ENCODE measurements at regions not wholly inside any gene's neighbourhood (a gene's known extent, or its start where the extent isn't known, plus 50 kb on each side); places are given as distances from the start of the nearest gene placed in this dataset.
A peak's percentile ranks its signal among the peaks of the same experiment; 100 is the strongest.

DNA sequence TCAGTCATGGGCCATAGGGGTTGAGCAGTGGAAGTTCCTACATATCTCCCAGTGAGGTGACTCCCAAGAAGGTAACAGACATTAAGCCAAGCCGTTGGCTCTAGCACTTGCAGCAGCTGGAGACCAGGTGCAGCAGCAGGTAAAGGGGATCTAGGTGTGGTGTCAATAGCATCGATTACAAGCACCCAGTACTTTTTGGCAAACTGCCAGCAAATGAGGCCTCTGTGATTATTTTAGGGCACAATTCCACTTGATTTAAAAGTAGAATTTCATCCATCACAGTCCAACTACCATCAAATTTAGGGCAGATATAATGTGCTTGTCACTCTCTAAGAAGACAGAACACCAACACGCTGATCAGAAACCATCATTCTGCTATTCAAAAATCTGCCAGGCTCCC is 224.1 kb upstream of the EGLN3 start:
- in situ Hi-C loops (cut with MboI) (loop anchor here (25.0 kb wide), 1 partner anchor 1488 kb away; no protein-coding TSS in a partner anchor), intact Hi-C loops (cut with micrococcal nuclease) (no loop called here)
- H3K27me3 ChIP-seq (ENCODE audit: control insufficient read depth in 2 of 2, insufficient read depth in 2 of 2, low read length in 2 of 2): peaks cover 0 to 4% of the 10 kb centered on the region in 2 experiments; a peak in 1 of 5 replicates
- no peak overlapping the region for H2AFZ ChIP-seq (ENCODE audit: low read depth, low read length)
- FAIRE-seq: no peak
- H3K4me3 ChIP-seq: no peak overlapping the region
- no peak for DNase-seq (ENCODE audit: extremely low read depth in 1 of 4, low spot score in 3 of 4)
- no peaks in the 10 kb centered on the region for H4K20me1 ChIP-seq (replicated peaks; ENCODE audit: control insufficient read depth, insufficient read depth, low read length)
- BruUV-seq (replicated peaks): no TSS peak
- no peaks in the 10 kb centered on the region for H3K4me1 ChIP-seq (replicated peaks in 1 of 2; ENCODE audit: control insufficient read depth in 2 of 2, insufficient read depth in 2 of 2, low read length in 2 of 2)
- H3K79me2 ChIP-seq (ENCODE audit: control insufficient read depth, insufficient read depth, low read length): no peaks in the 10 kb centered on the region
- H3K9me3 ChIP-seq (replicated peaks; ENCODE audit: control insufficient read depth, insufficient read depth, low read depth, low read length): no peaks in the 10 kb centered on the region
- ATAC-seq: no peak
- H3K4me2 ChIP-seq (ENCODE audit: insufficient read depth, low read length): no peak overlapping the region
- ChIA-PET POLR2A (no interaction called here), CTCF (ENCODE audit: low intra/inter-chr PET ratio) (no interaction called here)
- no peaks in the 10 kb centered on the region for H3K36me3 ChIP-seq (ENCODE audit: control insufficient read depth, insufficient read depth, low read length)
- H3K9ac ChIP-seq (ENCODE audit: insufficient read depth in 1 of 2, low read depth in 2 of 2, low read length in 2 of 2): no peak overlapping the region
- H3K27ac ChIP-seq (ENCODE audit: extremely low read depth, low read depth, low read length): no peak overlapping the region
- H3K9me1 ChIP-seq (ENCODE audit: control insufficient read depth, insufficient read depth, low read length): no peaks in the 10 kb centered on the region
- TF ChIP-seq TCF7L2 (IDR thresholded peaks at IDR 0.05; ENCODE audit: low read depth, low read length) (no peak), NFIC (IDR thresholded peaks at IDR 0.05) (peak; percentile 93), ZNF134 (CRISPR knock-in tag; conservative IDR thresholded peaks at IDR 0.05) (no peak), ZNF584 (CRISPR knock-in tag; IDR thresholded peaks at IDR 0.05; ENCODE audit: low read depth) (no peak), NFIX (CRISPR knock-in tag; IDR thresholded peaks at IDR 0.05; ENCODE audit: low read depth) (peak; percentile 88), ZNF384 (IDR thresholded peaks at IDR 0.05; ENCODE audit: low read depth, low read length) (no peak)
- 0% methylated on average over 2 of the region's 3 CpGs for WGBS (ENCODE audit: insufficient coverage, low coverage, missing lambda C conversion rate)

DNA sequence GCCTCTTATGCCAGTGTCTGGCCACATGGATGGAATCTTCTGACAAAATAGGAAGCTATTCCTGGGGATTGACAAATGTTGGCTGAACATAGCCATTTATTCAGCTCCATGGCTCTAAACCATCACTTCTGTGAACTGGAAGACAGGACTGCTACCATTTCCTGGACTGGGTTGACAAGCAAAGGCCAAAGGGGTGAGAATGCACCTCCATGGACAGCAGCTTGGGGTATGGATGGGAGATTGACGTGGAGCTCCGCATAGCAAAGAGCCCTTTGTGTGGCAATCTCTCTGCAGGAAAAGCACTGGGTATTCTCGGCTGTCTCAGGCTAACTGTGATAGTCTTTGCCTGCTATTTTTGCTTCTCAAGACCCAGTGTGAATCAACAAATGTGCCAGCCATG is 223.0 kb upstream of the EGLN3 start:
- Histone ChIP-seq H3K9me3 (replicated peaks; ENCODE audit: control insufficient read depth, insufficient read depth, low read depth, low read length) (no peaks in the 10 kb centered on the region), H4K20me1 (replicated peaks; ENCODE audit: control insufficient read depth, insufficient read depth, low read length) (no peaks in the 10 kb centered on the region), H3K4me1 (replicated peaks in 1 of 2; ENCODE audit: control insufficient read depth in 2 of 2, insufficient read depth in 2 of 2, low read length in 2 of 2) (no peaks in the 10 kb centered on the region), H2AFZ (ENCODE audit: low read depth, low read length) (no peak overlapping the region), H3K9me1 (ENCODE audit: control insufficient read depth, insufficient read depth, low read length) (no peaks in the 10 kb centered on the region), H3K27ac (ENCODE audit: extremely low read depth, low read depth, low read length) (no peak overlapping the region), H3K9ac (ENCODE audit: insufficient read depth in 1 of 2, low read depth in 2 of 2, low read length in 2 of 2) (no peak overlapping the region), H3K4me3 (no peak overlapping the region), H3K36me3 (ENCODE audit: control insufficient read depth, insufficient read depth, low read length) (no peaks in the 10 kb centered on the region), H3K79me2 (ENCODE audit: control insufficient read depth, insufficient read depth, low read length) (no peaks in the 10 kb centered on the region), H3K27me3 (ENCODE audit: control insufficient read depth in 2 of 2, insufficient read depth in 2 of 2, low read length in 2 of 2) (peaks cover 0 to 4% of the 10 kb centered on the region in 2 experiments; a peak in 1 of 5 replicates), H3K4me2 (ENCODE audit: insufficient read depth, low read length) (no peak overlapping the region)
- DNase-seq (ENCODE audit: extremely low read depth in 1 of 4, low spot score in 3 of 4): no peak
- POLR2A ChIA-PET: interaction anchor here (0.7 to 1.8 kb wide), 3 partner anchors 14 to 1278 kb away, joined by 3 to 8 read pairs (median 3); no protein-coding TSS in a partner anchor
- CTCF ChIA-PET (ENCODE audit: low intra/inter-chr PET ratio): no interaction called here
- in situ Hi-C loops (cut with MboI): loop anchor here (25.0 kb wide), 1 partner anchor 1487 kb away; no protein-coding TSS in a partner anchor
- intact Hi-C loops (cut with micrococcal nuclease): no loop called here
- WGBS (ENCODE audit: insufficient coverage, low coverage, missing lambda C conversion rate): 4% methylated on average over 3 of the region's 3 CpGs
- no peak for ATAC-seq
- FAIRE-seq: no peak
- no TSS peak for BruUV-seq (replicated peaks)
- TF ChIP-seq MAFF (IDR thresholded peaks at IDR 0.05; ENCODE audit: low read length): no peak
- TF ChIP-seq, protein P1, sequence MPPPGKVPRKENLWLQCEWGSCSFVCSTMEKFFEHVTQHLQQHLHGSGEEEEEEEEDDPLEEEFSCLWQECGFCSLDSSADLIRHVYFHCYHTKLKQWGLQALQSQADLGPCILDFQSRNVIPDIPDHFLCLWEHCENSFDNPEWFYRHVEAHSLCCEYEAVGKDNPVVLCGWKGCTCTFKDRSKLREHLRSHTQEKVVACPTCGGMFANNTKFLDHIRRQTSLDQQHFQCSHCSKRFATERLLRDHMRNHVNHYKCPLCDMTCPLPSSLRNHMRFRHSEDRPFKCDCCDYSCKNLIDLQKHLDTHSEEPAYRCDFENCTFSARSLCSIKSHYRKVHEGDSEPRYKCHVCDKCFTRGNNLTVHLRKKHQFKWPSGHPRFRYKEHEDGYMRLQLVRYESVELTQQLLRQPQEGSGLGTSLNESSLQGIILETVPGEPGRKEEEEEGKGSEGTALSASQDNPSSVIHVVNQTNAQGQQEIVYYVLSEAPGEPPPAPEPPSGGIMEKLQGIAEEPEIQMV (tag; conservative IDR thresholded peaks at IDR 0.05; ENCODE audit: low read depth): no peak
- no peak for TF ChIP-seq ZNF232 (CRISPR knock-in tag; IDR thresholded peaks at IDR 0.05)

All from K562 (cell line).